Keratinocyte (primary cell): ENCODE measurements at regions not wholly inside any gene's neighbourhood (a gene's known extent, or its start where the extent isn't known, plus 50 kb on each side); places are given as distances from the start of the nearest gene placed in this dataset.

ENCODE experiments used
- DNase-seq: peaks from one replicate; pipeline ENCODE4 v3.0.0-alpha.2; 2011; ENCODE audit warnings: low read depth, missing footprints, low spot score
- FAIRE-seq: peaks from 2 replicates; lab custom pipeline; 2011; peaks lifted over from hg19 to GRCh38; lab: Jason Lieb, UNC
- H2AFZ ChIP-seq: 2 replicates; pipeline ENCODE4 v1.6.0; 2012; ENCODE audit warnings: low read length, control low read depth, inconsistent platforms; ENCODE audit not compliant: control insufficient read depth
- H3K27ac ChIP-seq: 2 replicates; pipeline ENCODE4 v1.5.1; 2011; ENCODE audit warnings: low read length; ENCODE audit not compliant: control insufficient read depth, insufficient read depth
- H3K27me3 ChIP-seq: 3 replicates; pipeline ENCODE4 v1.6.0; 2011; ENCODE audit warnings: low read length; ENCODE audit not compliant: control insufficient read depth, insufficient read depth; ENCODE audit errors: extremely low read depth
- H3K36me3 ChIP-seq, 2 experiments: 2 replicates in 1 of 2; 3 replicates in 1 of 2; pipeline ENCODE4 v1.5.1; 2011; ENCODE audit warnings: low read length in 2 of 2, mild to moderate bottlenecking in 1 of 2; ENCODE audit not compliant: control insufficient read depth in 2 of 2, insufficient read depth in 2 of 2; ENCODE audit errors: extremely low read depth in 1 of 2
- H3K4me1 ChIP-seq: 3 replicates; pipeline ENCODE4 v1.5.1; 2011; ENCODE audit warnings: low read length; ENCODE audit not compliant: control insufficient read depth, insufficient read depth; ENCODE audit errors: extremely low read depth
- H3K4me2 ChIP-seq: 3 replicates; pipeline ENCODE4 v1.6.0; 2011; ENCODE audit warnings: low read depth, low read length; ENCODE audit not compliant: control insufficient read depth, insufficient read depth; ENCODE audit errors: extremely low read depth
- H3K4me3 ChIP-seq, 3 experiments: fragments of 200-600 bp in 1 of 3; sonication (generic) in 1 of 3; 2 replicates in 2 of 3; 3 replicates in 1 of 3; pipeline ENCODE4 v1.5.1; 2011 to 2016; ENCODE audit warnings: low read length in 3 of 3, mild to moderate bottlenecking in 3 of 3, control low read depth in 2 of 3, inconsistent platforms in 1 of 3, low read depth in 1 of 3, mixed read lengths in 1 of 3, mixed run types in 1 of 3, moderate library complexity in 1 of 3; ENCODE audit not compliant: control insufficient read depth in 2 of 3, insufficient read depth in 2 of 3; ENCODE audit errors: extremely low read depth in 1 of 3
- H3K79me2 ChIP-seq: 2 replicates; pipeline ENCODE4 v1.6.0; 2012; ENCODE audit warnings: low read length; ENCODE audit not compliant: control insufficient read depth, insufficient read depth
- H3K9ac ChIP-seq: 3 replicates; pipeline ENCODE4 v1.6.0; 2011; ENCODE audit warnings: low read length; ENCODE audit not compliant: control insufficient read depth, insufficient read depth; ENCODE audit errors: extremely low read depth
- H3K9me1 ChIP-seq: 3 replicates; pipeline ENCODE4 v1.6.0; 2011; ENCODE audit warnings: low read length; ENCODE audit not compliant: control insufficient read depth, insufficient read depth; ENCODE audit errors: extremely low read depth
- H3K9me3 ChIP-seq: 2 replicates; pipeline ENCODE4 v1.5.1; 2012; ENCODE audit warnings: low read depth, low read length; ENCODE audit not compliant: control insufficient read depth
- H4K20me1 ChIP-seq: 3 replicates; pipeline ENCODE4 v1.6.0; 2011; ENCODE audit warnings: low read length; ENCODE audit not compliant: control insufficient read depth, insufficient read depth; ENCODE audit errors: extremely low read depth
- EZH2 ChIP-seq: IDR thresholded peaks from one replicate; pipeline ENCODE4 v1.6.1; 2012; ENCODE audit warnings: inconsistent platforms, mild to moderate bottlenecking, low read length, moderate library complexity
- dilution Hi-C: fragments of 300-500 bp; cut with MboI; formaldehyde crosslinking; loops from one replicate; pipeline ENCODE4 v1.7.0; 2020; ENCODE audit warnings: low sequenced_read_pairs; ENCODE audit not compliant: extremely low pct_ligation_motif_present
- TF ChIP-seq, protein P1 (sequence below), 3 experiments: IDR thresholded peaks in 1 of 3; conservative IDR thresholded peaks in 1 of 3; optimal IDR thresholded peaks in 1 of 3; 2 replicates in 2 of 3; 3 replicates in 1 of 3; pipeline versions ENCODE3 to v1.5.1; 2011; ENCODE audit warnings: low read length in 3 of 3, mild to moderate bottlenecking in 3 of 3, moderate library complexity in 2 of 3, control low read depth in 1 of 3, inconsistent platforms in 1 of 3; ENCODE audit not compliant: insufficient read depth in 2 of 3; ENCODE audit errors: extremely low read depth in 1 of 3

DNA sequence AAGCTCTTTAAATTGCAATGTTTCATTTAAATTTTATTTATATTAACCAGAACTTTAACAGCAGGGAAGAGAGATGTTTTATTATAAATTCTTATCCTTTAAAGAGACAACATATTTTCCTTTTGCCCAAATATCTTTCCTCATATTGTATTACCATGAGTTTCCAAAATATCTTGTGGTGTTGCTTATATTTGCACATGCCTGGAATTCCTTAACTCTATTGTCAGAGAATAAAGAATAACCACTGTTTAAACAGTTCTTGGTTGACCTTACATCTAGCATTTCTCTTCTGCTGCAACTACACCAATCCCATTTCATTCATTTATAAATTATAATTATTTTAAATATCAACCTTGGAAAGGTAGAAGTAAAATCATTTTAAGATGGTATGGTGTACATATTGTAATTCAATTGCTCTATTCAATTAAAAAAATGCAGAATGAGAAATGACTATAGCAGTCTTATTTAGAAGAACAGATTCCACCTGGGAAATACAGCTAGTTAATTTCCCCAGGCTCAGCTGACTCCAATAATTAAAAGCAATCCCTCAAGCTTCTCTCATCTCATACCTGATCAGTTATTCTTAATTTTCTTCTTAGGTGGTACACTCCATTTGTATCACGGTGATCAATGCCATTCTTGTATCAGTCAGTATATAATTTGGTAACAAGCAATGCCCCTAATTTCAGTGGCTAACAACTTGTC, 923.3 kb downstream of the KCNA4 start:
- Histone ChIP-seq H3K4me3 (no peak overlapping the region), H4K20me1 (no peaks in the 10 kb centered on the region), H3K4me2 (no peak overlapping the region), H3K9me3 (no peaks in the 10 kb centered on the region), H3K36me3 (no peaks in the 10 kb centered on the region), H3K9ac (no peak overlapping the region), H3K27me3 (no peaks in the 10 kb centered on the region), H3K9me1 (no peaks in the 10 kb centered on the region), H3K27ac (no peak overlapping the region), H3K79me2 (no peaks in the 10 kb centered on the region), H3K4me1 (no peaks in the 10 kb centered on the region), H2AFZ (no peak overlapping the region)
- no peak for TF ChIP-seq EZH2
- TF ChIP-seq, protein P1, sequence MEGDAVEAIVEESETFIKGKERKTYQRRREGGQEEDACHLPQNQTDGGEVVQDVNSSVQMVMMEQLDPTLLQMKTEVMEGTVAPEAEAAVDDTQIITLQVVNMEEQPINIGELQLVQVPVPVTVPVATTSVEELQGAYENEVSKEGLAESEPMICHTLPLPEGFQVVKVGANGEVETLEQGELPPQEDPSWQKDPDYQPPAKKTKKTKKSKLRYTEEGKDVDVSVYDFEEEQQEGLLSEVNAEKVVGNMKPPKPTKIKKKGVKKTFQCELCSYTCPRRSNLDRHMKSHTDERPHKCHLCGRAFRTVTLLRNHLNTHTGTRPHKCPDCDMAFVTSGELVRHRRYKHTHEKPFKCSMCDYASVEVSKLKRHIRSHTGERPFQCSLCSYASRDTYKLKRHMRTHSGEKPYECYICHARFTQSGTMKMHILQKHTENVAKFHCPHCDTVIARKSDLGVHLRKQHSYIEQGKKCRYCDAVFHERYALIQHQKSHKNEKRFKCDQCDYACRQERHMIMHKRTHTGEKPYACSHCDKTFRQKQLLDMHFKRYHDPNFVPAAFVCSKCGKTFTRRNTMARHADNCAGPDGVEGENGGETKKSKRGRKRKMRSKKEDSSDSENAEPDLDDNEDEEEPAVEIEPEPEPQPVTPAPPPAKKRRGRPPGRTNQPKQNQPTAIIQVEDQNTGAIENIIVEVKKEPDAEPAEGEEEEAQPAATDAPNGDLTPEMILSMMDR (optimal IDR thresholded peaks at IDR 0.05 in 1 of 3, IDR thresholded peaks at IDR 0.05 in 1 of 3, conservative IDR thresholded peaks at IDR 0.05 in 1 of 3; ENCODE audit: extremely low read depth in 1 of 3, insufficient read depth in 2 of 3, low read length in 3 of 3), result no peak
- DNase-seq (no peak), FAIRE-seq (no peak)
- dilution Hi-C loops, result no loop called here

- TF ChIP-seq, protein P1 (optimal IDR thresholded peaks at IDR 0.05 in 1 of 3, IDR thresholded peaks at IDR 0.05 in 1 of 3, conservative IDR thresholded peaks at IDR 0.05 in 1 of 3; ENCODE audit: extremely low read depth in 1 of 3, insufficient read depth in 2 of 3, low read length in 3 of 3), result no peak
- no peak for TF ChIP-seq EZH2
- Histone ChIP-seq H3K4me2 (no peak overlapping the region), H3K9me3 (no peaks in the 10 kb centered on the region), H4K20me1 (no peaks in the 10 kb centered on the region), H3K36me3 (no peaks in the 10 kb centered on the region), H3K9me1 (no peaks in the 10 kb centered on the region), H3K4me1 (no peaks in the 10 kb centered on the region), H3K27ac (no peak overlapping the region), H2AFZ (no peak overlapping the region), H3K4me3 (no peak overlapping the region), H3K27me3 (no peaks in the 10 kb centered on the region), H3K79me2 (no peaks in the 10 kb centered on the region), H3K9ac (no peak overlapping the region)
- dilution Hi-C loops, result no loop called here
- DNase-seq (no peak), FAIRE-seq (no peak)
Measured at GRCh38 chr11:29087200-29087812, 929.5 kb downstream of the KCNA4 start.
